ENCODE measurements at regions not wholly inside any gene's neighbourhood (a gene's known extent, or its start where the extent isn't known, plus 50 kb on each side); places are given as distances from the start of the nearest gene placed in this dataset.
A peak's percentile ranks its signal among the peaks of the same experiment; 100 is the strongest.

DNA sequence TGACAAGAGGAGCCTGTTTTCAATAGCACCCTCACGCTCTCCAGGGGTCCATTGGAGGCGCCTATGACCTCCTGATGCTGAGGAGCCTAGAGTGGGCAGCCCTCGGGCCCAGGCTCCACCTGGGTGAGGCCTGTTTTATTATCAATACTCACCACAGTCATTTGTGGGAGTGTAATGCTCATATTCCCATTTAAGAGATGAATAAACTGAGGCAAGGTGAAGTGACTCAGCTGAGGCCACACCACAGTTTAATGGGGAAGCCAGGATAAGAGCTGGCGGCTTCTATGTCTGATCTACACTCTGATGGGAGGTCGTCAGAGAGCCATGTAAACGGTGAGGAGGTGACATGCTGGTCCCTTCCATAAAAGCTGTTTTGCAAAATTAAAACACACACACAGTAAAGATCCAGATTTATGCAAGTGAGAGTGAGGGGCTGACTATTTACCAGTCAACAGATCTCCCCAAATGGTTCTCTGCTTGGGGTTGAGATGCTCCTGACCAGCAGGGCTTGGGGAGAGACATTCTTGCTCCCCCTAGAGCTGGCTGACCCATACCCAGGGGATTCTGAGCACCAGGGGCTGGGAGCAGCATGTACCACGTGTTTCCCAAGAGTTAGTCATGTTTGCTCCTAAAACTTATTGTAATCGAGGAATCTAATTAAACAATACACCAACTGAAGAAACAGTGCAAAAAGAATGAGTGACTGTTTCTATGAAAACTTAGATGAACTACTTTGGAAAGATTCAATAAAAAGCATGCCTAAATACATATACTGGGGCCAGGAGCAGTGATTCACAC lies 81.0 kb upstream of the INSIG1 start:
- TF ChIP-seq JUND (IDR thresholded peaks at IDR 0.05; ENCODE audit: low read depth): no peak
- in situ Hi-C loops (cut with HindIII; ENCODE audit: low pct_unique_long_range_greater_than_20kb, low sequenced_read_pairs): no loop called here
- DNase-seq (ENCODE audit: low read depth in 1 of 2, low spot score in 1 of 2): no peak

DNA sequence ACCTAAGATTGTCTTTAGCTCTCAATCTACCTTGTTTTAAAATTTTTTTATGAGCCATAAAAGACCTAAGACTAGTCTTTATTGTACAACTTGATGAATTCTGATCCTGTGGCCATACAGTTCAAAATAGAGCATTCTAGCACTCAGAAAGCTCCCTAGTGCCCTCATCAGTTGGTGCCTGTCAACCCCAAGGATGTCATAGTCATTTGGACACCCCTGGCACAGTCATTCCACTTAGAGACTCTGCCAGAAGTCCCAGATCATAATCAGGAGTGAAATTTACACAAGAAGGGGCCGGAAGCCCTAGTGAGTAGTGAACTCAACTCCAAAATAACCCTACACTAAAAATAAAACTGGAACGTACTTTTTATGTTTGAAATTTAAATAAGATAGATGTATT lies 80.0 kb upstream of the INSIG1 start:
- TF ChIP-seq JUND (IDR thresholded peaks at IDR 0.05; ENCODE audit: low read depth): no peak
- no peak for DNase-seq (ENCODE audit: low read depth in 1 of 2, low spot score in 1 of 2)
- in situ Hi-C loops (cut with HindIII; ENCODE audit: low pct_unique_long_range_greater_than_20kb, low sequenced_read_pairs): no loop called here

DNA sequence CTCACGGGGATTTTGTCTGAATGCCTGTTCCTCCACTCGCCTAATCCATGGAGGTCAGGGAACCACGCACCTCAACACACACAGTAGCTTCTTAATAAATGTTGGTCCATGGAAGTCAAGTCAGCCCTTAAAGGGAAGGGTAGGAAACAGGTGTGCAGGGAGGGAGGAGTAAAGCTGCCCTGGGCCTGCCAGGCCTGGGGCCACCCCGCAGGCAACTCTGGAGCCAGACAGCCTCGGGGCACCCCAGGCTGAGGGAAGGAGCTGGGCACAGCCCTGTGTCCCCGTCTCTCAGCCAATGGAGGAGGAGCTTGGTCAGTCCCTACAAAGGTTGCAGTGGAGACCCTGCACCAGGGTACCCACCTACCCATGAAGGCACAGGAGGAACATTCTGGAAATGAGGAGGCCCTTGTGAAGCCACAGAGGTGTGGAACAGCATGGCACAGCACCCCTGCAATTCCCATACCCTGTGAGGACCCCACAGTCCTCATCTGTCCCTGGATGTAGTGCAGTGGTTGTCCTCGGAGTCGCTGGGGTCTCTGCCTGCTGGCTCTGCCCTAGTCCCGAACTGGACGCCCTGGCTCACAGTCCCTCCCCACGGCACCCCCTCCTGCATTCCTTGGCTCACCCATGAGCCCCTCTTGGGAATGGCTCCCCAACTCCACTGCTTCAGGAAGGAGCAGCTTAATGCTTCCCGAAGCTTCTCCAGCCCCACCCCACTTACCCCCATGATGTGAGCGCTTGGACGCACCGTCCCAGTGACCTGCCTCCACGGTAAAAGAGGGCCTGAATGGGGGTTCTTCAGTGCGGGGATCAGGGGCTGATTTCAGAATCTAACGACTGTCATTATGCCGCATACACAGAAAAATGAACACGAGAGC lies 79.2 kb upstream of the INSIG1 start:
- in situ Hi-C loops (cut with HindIII; ENCODE audit: low pct_unique_long_range_greater_than_20kb, low sequenced_read_pairs): no loop called here

DNA sequence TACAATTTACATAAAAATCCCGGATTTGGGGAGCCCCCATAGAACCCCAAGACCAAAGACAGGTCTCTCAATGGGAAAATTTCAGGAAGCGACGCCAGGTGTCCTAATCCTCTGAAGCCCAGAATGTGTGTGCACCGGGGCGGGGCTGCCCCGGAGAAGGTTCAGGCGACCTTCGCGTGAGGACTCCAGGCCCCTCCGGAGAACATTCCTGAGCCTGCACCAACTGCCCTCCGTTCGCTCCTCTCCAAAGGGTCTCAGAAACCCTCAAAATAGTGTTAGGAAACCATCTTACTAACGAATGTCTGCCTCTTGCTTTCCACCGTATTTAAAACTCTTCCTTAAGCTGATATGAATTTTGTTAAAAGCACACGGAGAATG lies 78.5 kb upstream of the INSIG1 start:
- TF ChIP-seq JUND (IDR thresholded peaks at IDR 0.05; ENCODE audit: low read depth): no peak
- in situ Hi-C loops (cut with HindIII; ENCODE audit: low pct_unique_long_range_greater_than_20kb, low sequenced_read_pairs): no loop called here
- DNase-seq (ENCODE audit: low read depth in 1 of 2, low spot score in 1 of 2): no peak

More for the DNA sequence above, 79.2 kb upstream of the INSIG1 start:
- no peak for DNase-seq (ENCODE audit: low read depth in 1 of 2, low spot score in 1 of 2)
- no peak for TF ChIP-seq JUND (IDR thresholded peaks at IDR 0.05; ENCODE audit: low read depth)

DNA sequence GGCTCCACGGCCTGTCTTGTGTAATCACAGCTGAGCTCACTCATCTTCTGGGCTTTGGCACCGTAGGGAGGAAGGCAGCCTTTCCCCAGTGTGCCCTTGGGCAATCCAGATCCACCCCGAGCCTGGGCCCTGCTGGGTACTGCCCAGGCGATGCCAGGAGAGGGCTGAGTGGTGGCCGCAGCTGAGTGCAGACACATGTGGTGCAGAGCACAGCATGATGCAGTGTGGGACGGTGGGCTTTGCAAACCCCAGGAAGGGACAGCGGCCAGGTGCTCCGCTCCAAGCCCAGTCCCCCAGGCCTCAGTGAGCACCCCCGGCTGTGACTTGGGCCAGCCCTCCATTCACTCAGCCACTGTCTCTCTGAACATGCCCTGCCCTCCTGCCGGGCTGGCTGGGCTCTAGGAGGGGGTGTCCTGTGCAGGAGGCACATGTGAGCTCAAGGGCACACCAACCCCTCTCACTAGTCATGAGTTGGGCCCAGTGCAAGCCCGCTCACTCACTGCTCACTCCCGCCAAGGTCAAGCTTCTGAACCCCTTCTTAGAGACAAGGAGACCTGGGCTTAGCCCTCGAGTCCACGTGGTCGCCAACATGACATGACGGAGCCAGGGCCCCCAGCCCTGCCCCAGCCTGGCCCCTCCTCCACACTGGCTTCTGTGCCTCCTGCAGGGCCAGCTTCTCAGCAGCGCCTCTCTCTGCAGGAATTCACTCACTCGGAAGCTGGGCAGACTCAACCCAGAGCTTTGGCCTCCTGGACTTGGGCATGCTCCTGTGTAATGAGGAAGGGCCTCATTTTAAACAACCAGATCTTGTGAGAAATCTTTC lies 77.5 kb upstream of the INSIG1 start:
- DNase-seq (ENCODE audit: low read depth in 1 of 2, low spot score in 1 of 2): no peak
- TF ChIP-seq JUND (IDR thresholded peaks at IDR 0.05; ENCODE audit: low read depth): no peak
- in situ Hi-C loops (cut with HindIII; ENCODE audit: low pct_unique_long_range_greater_than_20kb, low sequenced_read_pairs): no loop called here

DNA sequence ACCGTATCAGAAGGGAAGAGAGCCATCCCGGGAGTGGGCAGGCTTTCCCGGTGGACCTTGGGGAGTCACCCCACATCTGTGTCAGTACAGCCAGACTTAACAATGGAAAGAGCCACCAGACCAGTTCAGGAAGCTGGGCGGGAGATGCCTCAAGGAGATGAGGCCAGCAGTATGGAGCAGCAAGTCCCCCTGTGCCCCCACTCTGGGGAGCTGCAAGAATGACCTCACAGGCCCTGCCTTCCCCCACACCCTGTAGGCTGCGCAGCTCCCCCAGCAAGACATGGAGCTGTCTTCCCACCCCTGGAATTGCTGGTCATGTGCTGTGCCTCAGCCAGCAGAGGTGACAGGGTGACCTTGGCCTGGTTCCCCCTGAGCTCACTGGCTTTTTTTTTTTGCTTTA lies 76.8 kb upstream of the INSIG1 start:
- no peak for TF ChIP-seq JUND (IDR thresholded peaks at IDR 0.05; ENCODE audit: low read depth)
- no peak for DNase-seq (ENCODE audit: low read depth in 1 of 2, low spot score in 1 of 2)
- in situ Hi-C loops (cut with HindIII; ENCODE audit: low pct_unique_long_range_greater_than_20kb, low sequenced_read_pairs): no loop called here

DNA sequence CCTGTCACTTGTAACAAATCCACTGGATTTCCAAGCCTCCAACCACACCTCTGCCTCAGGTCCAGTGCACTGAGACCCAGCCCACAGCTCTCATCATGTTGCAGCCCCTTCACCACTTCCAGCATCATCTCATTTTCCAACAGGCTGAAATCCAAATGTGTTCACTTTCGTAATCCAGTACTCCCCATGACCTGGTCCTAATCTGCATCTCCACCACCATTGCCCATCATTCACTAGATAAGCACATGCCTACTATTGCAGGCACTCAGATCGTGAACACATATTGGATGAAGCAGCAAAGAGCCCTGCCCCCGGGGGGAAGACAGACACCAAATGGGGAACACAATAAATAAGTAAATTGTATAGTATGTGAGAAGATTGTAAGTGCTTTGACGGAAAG lies 76.1 kb upstream of the INSIG1 start:
- no peak for TF ChIP-seq JUND (IDR thresholded peaks at IDR 0.05; ENCODE audit: low read depth)
- in situ Hi-C loops (cut with HindIII; ENCODE audit: low pct_unique_long_range_greater_than_20kb, low sequenced_read_pairs): no loop called here
- DNase-seq (ENCODE audit: low read depth in 1 of 2, low spot score in 1 of 2): no peak

DNA sequence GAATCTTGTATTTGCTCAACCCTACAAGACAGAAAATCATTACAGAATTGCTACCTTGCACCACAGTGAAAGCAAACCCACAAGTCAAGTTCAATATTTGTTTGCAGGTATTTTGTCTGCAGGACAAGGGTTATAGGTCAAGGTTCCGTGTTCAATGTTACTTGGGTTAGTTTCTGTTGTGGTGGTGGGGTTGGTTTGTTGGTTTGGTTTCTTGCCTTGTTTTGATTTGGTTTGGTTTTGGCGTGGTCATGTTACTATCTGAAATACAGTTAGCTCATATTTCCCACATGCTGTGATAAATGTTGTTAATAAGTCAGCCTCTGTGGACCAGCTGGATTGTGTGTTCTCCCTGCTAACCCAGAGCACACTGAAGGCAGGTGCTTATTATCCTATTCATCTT lies 75.6 kb upstream of the INSIG1 start:
- no peak for DNase-seq (ENCODE audit: low read depth in 1 of 2, low spot score in 1 of 2)
- no peak for TF ChIP-seq JUND (IDR thresholded peaks at IDR 0.05; ENCODE audit: low read depth)
- in situ Hi-C loops (cut with HindIII; ENCODE audit: low pct_unique_long_range_greater_than_20kb, low sequenced_read_pairs): no loop called here

DNA sequence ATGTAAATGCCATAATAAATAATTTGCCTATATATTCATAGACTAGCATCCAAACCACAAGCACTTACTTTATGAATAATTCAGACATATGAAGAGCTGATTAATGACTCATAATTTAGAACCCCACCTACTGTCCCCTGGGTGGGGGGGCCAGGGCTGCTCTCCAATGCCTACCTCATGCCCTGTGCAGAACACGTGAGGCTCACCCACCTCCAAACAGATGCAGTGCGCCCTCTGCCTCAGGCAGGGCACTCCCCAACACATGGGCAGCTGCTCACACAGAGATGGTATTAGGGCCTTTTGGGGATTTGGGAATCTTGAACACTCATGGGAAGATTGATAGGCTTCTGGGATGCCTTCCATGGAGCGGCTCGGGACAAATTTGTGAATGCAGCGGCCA lies 75.1 kb upstream of the INSIG1 start:
- in situ Hi-C loops (cut with HindIII; ENCODE audit: low pct_unique_long_range_greater_than_20kb, low sequenced_read_pairs): no loop called here
- TF ChIP-seq JUND (IDR thresholded peaks at IDR 0.05; ENCODE audit: low read depth): no peak
- no peak for DNase-seq (ENCODE audit: low read depth in 1 of 2, low spot score in 1 of 2)

DNA sequence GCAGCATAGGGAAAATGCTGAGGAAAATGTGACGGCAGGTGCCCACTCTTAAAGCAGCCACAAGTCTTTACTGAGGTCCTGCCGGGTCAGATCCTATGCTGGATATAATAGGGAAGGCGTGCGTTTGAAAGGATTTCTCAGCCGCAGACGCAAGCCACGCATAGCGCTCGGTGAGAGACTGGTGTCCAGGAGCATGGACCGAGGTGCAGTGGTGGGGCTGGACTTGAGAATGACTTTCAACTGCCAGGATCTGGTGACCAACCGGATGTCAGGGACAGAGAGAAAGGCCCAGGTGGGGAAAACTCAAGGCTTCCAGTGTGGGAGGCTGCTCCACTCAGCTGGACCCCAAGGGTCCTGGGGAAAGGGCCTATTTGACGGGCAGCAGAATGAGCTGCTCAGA lies 74.7 kb upstream of the INSIG1 start:
- no peak for TF ChIP-seq JUND (IDR thresholded peaks at IDR 0.05; ENCODE audit: low read depth)
- in situ Hi-C loops (cut with HindIII; ENCODE audit: low pct_unique_long_range_greater_than_20kb, low sequenced_read_pairs): no loop called here
- DNase-seq (ENCODE audit: low read depth in 1 of 2, low spot score in 1 of 2): no peak

DNA sequence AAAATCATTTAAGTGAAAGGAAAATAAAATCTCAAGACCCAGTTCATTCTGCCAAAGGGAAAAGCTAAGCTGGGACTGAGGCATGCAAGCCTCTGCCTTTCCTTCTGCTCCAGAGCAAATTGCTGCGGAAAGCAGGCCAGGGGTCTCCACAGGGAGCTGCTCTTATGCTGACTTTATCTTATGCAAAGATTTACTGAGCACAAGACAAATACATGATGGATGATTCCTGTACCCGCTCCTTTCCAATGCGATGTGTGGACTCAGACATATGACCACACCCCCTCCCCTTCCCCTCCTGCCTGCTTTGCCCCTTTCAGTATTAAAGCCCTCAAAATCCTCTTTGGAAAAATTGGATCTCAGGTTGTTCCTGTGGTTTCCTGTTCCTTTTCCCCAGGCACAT lies 74.2 kb upstream of the INSIG1 start:
- in situ Hi-C loops (cut with HindIII; ENCODE audit: low pct_unique_long_range_greater_than_20kb, low sequenced_read_pairs): no loop called here
- no peak for TF ChIP-seq JUND (IDR thresholded peaks at IDR 0.05; ENCODE audit: low read depth)

DNA sequence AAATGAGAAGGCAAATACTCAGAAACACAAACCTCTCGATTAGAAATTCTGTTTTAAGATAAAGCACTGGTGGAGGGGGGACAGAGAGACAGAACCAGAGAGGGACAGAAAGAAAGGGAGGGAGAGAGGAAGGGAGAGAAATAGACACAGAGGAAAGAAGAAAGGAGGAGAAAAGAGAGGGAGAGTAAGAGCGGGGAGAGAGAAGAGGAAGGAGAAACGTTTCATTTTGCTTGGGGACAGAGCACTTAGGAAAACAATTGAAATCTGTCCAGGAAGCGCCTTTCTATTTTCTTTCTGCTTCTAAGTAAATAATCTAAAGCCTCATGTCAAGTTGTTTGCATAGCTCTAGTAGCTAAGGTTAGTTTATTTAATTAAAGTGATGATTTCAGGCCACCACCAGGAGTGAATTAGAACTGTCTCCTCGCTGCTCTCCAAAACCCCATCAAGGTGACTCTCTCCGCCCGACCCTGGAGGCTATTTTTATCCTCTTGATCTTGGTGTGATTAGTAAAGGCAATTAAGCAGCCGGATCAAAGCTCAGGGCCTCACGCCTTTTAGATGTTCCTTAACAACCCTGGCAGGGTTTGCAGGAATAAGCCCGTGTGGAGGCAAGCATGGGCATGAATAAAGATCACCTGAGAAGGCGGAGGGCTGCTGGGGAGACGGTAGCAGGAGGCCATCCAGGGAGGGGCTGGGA lies 73.4 kb upstream of the INSIG1 start:
- peak in 1 of 2 experiments; percentile 48 for DNase-seq (ENCODE audit: low read depth in 1 of 2, low spot score in 1 of 2)
- no peak for TF ChIP-seq JUND (IDR thresholded peaks at IDR 0.05; ENCODE audit: low read depth)
- in situ Hi-C loops (cut with HindIII; ENCODE audit: low pct_unique_long_range_greater_than_20kb, low sequenced_read_pairs): no loop called here

More for the DNA sequence above, 74.2 kb upstream of the INSIG1 start:
- no peak for DNase-seq (ENCODE audit: low read depth in 1 of 2, low spot score in 1 of 2)
